Pancreas (tissue), 10 donors: ENCODE measurements at regions not wholly inside any gene's neighbourhood (a gene's known extent, or its start where the extent isn't known, plus 50 kb on each side); places are given as distances from the start of the nearest gene placed in this dataset.

Experiments used
- ATAC-seq, 4 donors: fragments of 200-7000 bp; cut with Tn5 transposase; one replicate each; pipeline versions ENCODE4 v1.8.0 to v1.9.1; 2020; ENCODE audit warnings: mild to moderate bottlenecking in 4 of 4, moderate library complexity in 4 of 4
- DNase-seq, 6 donors: peaks; one replicate each; pipeline ENCODE4 v3.0.0-alpha.2; 2020
- FAIRE-seq: peaks from 2 replicates; lab custom pipeline; 2012; peaks lifted over from hg19 to GRCh38; lab: Jason Lieb, UNC
- H3K27ac ChIP-seq, 4 donors: fragments of 200-600 bp; sonication (generic); 1 replicate in 3 of 4; 2 replicates in 1 of 4; pipeline versions ENCODE4 v1.5.0 to v1.8.0; 2020
- H3K27me3 ChIP-seq, 4 donors: fragments of 200-600 bp; one replicate each; pipeline ENCODE4 v1.8.0; 2021
- H3K36me3 ChIP-seq, 3 donors: fragments of 200-600 bp; sonication (generic) in 1 of 3; one replicate each; pipeline versions ENCODE4 v1.5.0 to v1.8.0; 2020 to 2021
- H3K4me1 ChIP-seq, 3 donors: fragments of 200-600 bp; one replicate each; pipeline ENCODE4 v1.8.0; 2021
- H3K4me3 ChIP-seq, 4 donors: fragments of 200-600 bp; sonication (generic) in 2 of 4; one replicate each; pipeline versions ENCODE4 v1.5.0 to v1.8.0; 2020 to 2021
- H3K9me3 ChIP-seq, 4 donors: fragments of 200-600 bp; one replicate each; pipeline ENCODE4 v1.8.0; 2021
- WGBS, 2 donors: extraction: QIAGEN DNeasy Blood & Tissue Kit; methylation state at CpG; one replicate each; pipeline ENCODE4 v1.1.7; 2013; 5-methylcytosine and 5-hydroxymethylcytosine counted together
- intact Hi-C, 3 donors: fragments of 100-400 bp; cut with DNase I; formaldehyde crosslinking; loops; one replicate each; pipeline versions ENCODE4 v1.11.1 to v1.14.2; 2022
- TF ChIP-seq, protein P1 (sequence below), 4 donors: fragments of 200-600 bp; sonication (generic) in 3 of 4; IDR thresholded peaks; one replicate each; pipeline versions ENCODE4 v1.5.0 to v1.8.0; 2021; ENCODE audit warnings: antibody characterized with exemption in 4 of 4
- donor health status: healthy with polysubstance abuse.
- donor health status: DM: no; HTN: no; CAD: no; lungs with moderate emphysema.
- donor health status: DM: no; HTN: no; CAD: no.
- donor health status: control.
- donor health status: control.
- donor health status: Bipolar disorder and iron deficiency.
- donor health status: DM: yes; HTN: yes; CAD: no.
- donor health status: DM: no; HTN: no; CAD: no.
- donor health status: DM: no; HTN: no; CAD: no.
- donor health status: DM: yes; HTN: yes; CAD: no.

DNA sequence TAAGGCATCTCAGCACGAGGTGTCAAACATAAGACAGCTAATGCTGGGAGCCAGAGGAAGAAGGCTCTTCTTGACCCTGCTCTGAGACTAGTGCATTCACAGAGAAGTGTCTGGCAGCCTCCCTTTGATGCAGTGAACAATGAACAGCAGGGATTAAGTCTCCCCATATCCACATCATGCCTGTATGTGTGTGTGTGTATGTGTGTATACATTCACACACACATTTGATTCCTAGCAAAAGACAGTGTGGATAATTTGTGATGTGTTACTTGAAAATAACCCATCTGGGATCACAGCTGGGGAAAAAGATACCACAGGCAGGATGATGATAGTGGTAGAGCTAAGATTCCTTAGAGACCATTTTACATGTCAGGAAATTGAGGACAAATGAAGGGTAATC lies 485.9 kb upstream of the GOT2 start:
- DNase-seq = no peak
- no peaks in the 10 kb centered on the region for H3K4me1 ChIP-seq
- no peaks in the 10 kb centered on the region for H3K36me3 ChIP-seq
- intact Hi-C loops = no loop called here
- WGBS, 2 donors = 24 to 50% methylated on average over 1 of the region's 1 CpG
- no peak for ATAC-seq
- FAIRE-seq = no peak
- no peaks in the 10 kb centered on the region for H3K27me3 ChIP-seq
- no peak overlapping the region for H3K27ac ChIP-seq
- TF ChIP-seq, protein P1, sequence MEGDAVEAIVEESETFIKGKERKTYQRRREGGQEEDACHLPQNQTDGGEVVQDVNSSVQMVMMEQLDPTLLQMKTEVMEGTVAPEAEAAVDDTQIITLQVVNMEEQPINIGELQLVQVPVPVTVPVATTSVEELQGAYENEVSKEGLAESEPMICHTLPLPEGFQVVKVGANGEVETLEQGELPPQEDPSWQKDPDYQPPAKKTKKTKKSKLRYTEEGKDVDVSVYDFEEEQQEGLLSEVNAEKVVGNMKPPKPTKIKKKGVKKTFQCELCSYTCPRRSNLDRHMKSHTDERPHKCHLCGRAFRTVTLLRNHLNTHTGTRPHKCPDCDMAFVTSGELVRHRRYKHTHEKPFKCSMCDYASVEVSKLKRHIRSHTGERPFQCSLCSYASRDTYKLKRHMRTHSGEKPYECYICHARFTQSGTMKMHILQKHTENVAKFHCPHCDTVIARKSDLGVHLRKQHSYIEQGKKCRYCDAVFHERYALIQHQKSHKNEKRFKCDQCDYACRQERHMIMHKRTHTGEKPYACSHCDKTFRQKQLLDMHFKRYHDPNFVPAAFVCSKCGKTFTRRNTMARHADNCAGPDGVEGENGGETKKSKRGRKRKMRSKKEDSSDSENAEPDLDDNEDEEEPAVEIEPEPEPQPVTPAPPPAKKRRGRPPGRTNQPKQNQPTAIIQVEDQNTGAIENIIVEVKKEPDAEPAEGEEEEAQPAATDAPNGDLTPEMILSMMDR (IDR thresholded peaks at IDR 0.05) = no peak
- no peak overlapping the region for H3K4me3 ChIP-seq
- H3K9me3 ChIP-seq = no peaks in the 10 kb centered on the region

- Histone ChIP-seq H3K9me3 (no peaks in the 10 kb centered on the region), H3K27me3 (no peaks in the 10 kb centered on the region), H3K36me3 (no peaks in the 10 kb centered on the region), H3K4me3 (no peak overlapping the region), H3K4me1 (no peaks in the 10 kb centered on the region), H3K27ac (no peak overlapping the region)
- FAIRE-seq (no peak), DNase-seq (no peak), ATAC-seq (no peak)
- TF ChIP-seq, protein P1 (IDR thresholded peaks at IDR 0.05) = no peak
- intact Hi-C loops = no loop called here
- WGBS, 2 donors = 60 to 69% methylated on average over 3 of the region's 3 CpGs
Measured at GRCh38 chr16:59216291-59216690, 482.2 kb upstream of the GOT2 start.

GRCh38 chr16:59214455-59214854 lies 480.3 kb upstream of the GOT2 start:
- Histone ChIP-seq H3K4me1 (no peaks in the 10 kb centered on the region), H3K36me3 (no peaks in the 10 kb centered on the region), H3K4me3 (no peak overlapping the region), H3K27ac (no peak overlapping the region), H3K9me3 (no peaks in the 10 kb centered on the region), H3K27me3 (no peaks in the 10 kb centered on the region)
- FAIRE-seq = no peak
- intact Hi-C loops = no loop called here
- 18 to 32% methylated on average over 2 of the region's 2 CpGs for WGBS, 2 donors
- ATAC-seq = no peak
- TF ChIP-seq, protein P1 (IDR thresholded peaks at IDR 0.05) = no peak
- DNase-seq = no peak

- Histone ChIP-seq H3K36me3 (no peaks in the 10 kb centered on the region), H3K9me3 (no peaks in the 10 kb centered on the region), H3K27ac (no peak overlapping the region), H3K4me3 (no peak overlapping the region), H3K27me3 (no peaks in the 10 kb centered on the region), H3K4me1 (no peaks in the 10 kb centered on the region)
- no peak for FAIRE-seq
- no peak for ATAC-seq
- TF ChIP-seq, protein P1 (IDR thresholded peaks at IDR 0.05) = no peak
- intact Hi-C loops = no loop called here
- WGBS, 2 donors = 59 to 61% methylated on average over 1 of the region's 1 CpG
- no peak for DNase-seq
Measured at GRCh38 chr16:59213952-59214351, 479.8 kb upstream of the GOT2 start.

DNA sequence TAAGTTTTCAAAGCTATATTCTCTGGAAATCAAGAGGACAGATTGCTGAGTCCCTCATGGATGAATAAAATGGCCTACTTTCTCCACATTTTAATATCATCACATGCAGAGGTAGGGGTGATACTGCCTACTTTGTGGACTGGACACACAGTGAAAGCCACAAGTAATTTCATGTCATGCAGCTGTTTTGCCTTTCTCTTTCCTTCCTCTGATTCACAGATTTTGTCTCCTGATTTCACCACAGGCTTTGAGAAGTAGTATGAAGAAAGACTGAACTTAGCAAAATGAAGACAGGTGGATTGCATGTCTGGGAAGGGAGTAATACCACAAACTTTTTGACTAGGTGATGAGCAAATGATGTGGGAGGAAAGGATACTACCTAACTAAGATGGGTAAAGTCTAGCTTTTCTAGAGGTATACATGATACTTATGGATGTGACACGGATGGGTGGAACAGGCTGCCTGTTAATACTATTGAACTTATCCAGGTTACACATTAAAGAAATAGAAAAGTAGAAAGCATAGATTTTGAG lies 478.4 kb upstream of the GOT2 start:
- H3K9me3 ChIP-seq = no peaks in the 10 kb centered on the region
- intact Hi-C loops = no loop called here
- no peaks in the 10 kb centered on the region for H3K4me1 ChIP-seq
- WGBS, 2 donors = 62 to 83% methylated on average over 1 of the region's 1 CpG
- no peaks in the 10 kb centered on the region for H3K27me3 ChIP-seq
- no peak for ATAC-seq
- H3K36me3 ChIP-seq = no peaks in the 10 kb centered on the region
- no peak for DNase-seq
- no peak overlapping the region for H3K27ac ChIP-seq
- H3K4me3 ChIP-seq = no peak overlapping the region
- FAIRE-seq = no peak
- TF ChIP-seq, protein P1 (IDR thresholded peaks at IDR 0.05) = no peak
